ENCODE measurements at regions not wholly inside any gene's neighbourhood (a gene's known extent, or its start where the extent isn't known, plus 50 kb on each side); places are given as distances from the start of the nearest gene placed in this dataset.

- POLR2A ChIA-PET: no interaction called here
- H3K9me3 ChIP-seq: no peaks in the 10 kb centered on the region
- H3K4me1 ChIP-seq (ENCODE audit: control insufficient read depth in 1 of 2, extremely low read depth in 1 of 2, insufficient read depth in 2 of 2, low read length in 2 of 2): no peaks in the 10 kb centered on the region
- Mint-ChIP-seq H3K4me3 (no peak overlapping the region), H3K27ac (no peak overlapping the region), H3K36me3 (no peaks in the 10 kb centered on the region), H3K9me3 (peaks cover 4 to 10% (median 4%) of the 10 kb centered on the region in 3 donors), H3K27me3 (no peaks in the 10 kb centered on the region), H3K4me1 (no peaks in the 10 kb centered on the region)
- CTCF ChIA-PET: no interaction called here
- no peak overlapping the region for H3K4me3 ChIP-seq (ENCODE audit: control insufficient read depth in 1 of 2, extremely low read depth in 1 of 2, low read length in 1 of 2)
- 70% methylated on average over 4 of the region's 5 CpGs for WGBS (ENCODE audit: insufficient coverage)
- no peaks in the 10 kb centered on the region for H3K36me3 ChIP-seq (ENCODE audit: control insufficient read depth in 2 of 2, extremely low read depth in 1 of 2, insufficient read depth in 1 of 2, low read length in 1 of 2)
- no peak overlapping the region for H3K27ac ChIP-seq (ENCODE audit: low read length)
- DNase-seq: no peak
- ATAC-seq (replicated peaks in 1 of 4): no peak
- H3K27me3 ChIP-seq (replicated peaks in 1 of 2; ENCODE audit: control insufficient read depth in 2 of 2, extremely low read depth in 1 of 2, insufficient read depth in 2 of 2, low read length in 1 of 2): no peaks in the 10 kb centered on the region
These were observed 397.7 kb downstream of the AASDHPPT start for GRCh38 chr11:106475181-106475580.

DNA sequence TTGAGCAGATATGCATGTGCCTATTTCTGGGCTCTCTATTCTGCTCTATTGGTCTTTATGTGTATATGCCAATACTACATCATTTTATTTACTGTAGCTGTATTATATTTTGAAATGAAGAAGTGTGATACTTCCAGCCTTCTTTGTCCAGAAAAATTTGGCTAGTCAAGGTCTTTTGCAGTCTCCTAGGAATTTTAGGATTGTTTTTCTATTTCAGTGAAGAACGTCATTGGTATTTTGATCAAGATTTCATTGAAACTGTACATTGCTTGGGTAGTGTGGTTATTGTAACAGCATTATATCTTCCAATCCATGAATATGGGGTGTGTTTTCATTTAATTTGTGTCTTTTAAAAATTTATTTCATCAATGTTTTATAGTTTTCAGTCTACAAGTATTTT, 400.3 kb downstream of the AASDHPPT start:
- no peaks in the 10 kb centered on the region for H3K36me3 ChIP-seq (ENCODE audit: control insufficient read depth in 2 of 2, extremely low read depth in 1 of 2, insufficient read depth in 1 of 2, low read length in 1 of 2)
- H3K36me3 Mint-ChIP-seq: no peaks in the 10 kb centered on the region
- no CpG with 5 or more reads among the region's 1 CpG for WGBS (ENCODE audit: insufficient coverage)
- ChIA-PET POLR2A (no interaction called here), CTCF (no interaction called here)
- no peak overlapping the region for H3K4me3 Mint-ChIP-seq
- no peaks in the 10 kb centered on the region for H3K4me1 ChIP-seq (ENCODE audit: control insufficient read depth in 1 of 2, extremely low read depth in 1 of 2, insufficient read depth in 2 of 2, low read length in 2 of 2)
- H3K4me1 Mint-ChIP-seq: no peaks in the 10 kb centered on the region
- H3K4me3 ChIP-seq (ENCODE audit: control insufficient read depth in 1 of 2, extremely low read depth in 1 of 2, low read length in 1 of 2): no peak overlapping the region
- no peaks in the 10 kb centered on the region for H3K27me3 Mint-ChIP-seq
- peaks cover 4 to 10% (median 4%) of the 10 kb centered on the region in 3 donors for H3K9me3 Mint-ChIP-seq
- no peaks in the 10 kb centered on the region for H3K27me3 ChIP-seq (replicated peaks in 1 of 2; ENCODE audit: control insufficient read depth in 2 of 2, extremely low read depth in 1 of 2, insufficient read depth in 2 of 2, low read length in 1 of 2)
- no peak overlapping the region for H3K27ac Mint-ChIP-seq
- no peaks in the 10 kb centered on the region for H3K9me3 ChIP-seq
- no peak overlapping the region for H3K27ac ChIP-seq (ENCODE audit: low read length)
- ATAC-seq (replicated peaks in 1 of 4) (no peak), DNase-seq (no peak)

DNA sequence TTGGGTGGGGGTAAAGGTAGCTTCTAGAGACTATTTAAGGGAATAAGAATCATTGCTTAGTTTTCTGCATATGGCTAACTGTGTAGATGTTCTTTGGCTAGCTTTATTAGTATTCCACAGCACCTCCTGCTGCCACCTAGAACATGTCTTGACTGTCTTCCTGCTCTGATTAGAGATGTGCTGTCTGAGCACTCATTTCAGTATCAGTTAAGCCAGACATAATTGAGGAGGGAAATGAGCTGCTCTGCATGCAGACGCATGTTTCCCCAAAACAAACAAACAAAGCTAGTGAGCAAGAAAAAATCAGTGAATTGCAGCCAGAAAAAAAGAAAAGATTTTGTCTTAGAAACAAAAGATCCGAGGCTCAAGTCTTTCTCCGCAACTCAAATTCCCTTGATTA, 402.2 kb downstream of the AASDHPPT start:
- CTCF ChIA-PET: no interaction called here
- Mint-ChIP-seq H3K9me3 (peaks cover 4 to 5% (median 4%) of the 10 kb centered on the region in 3 donors), H3K27me3 (no peaks in the 10 kb centered on the region), H3K27ac (no peak overlapping the region), H3K4me1 (no peaks in the 10 kb centered on the region), H3K4me3 (no peak overlapping the region), H3K36me3 (no peaks in the 10 kb centered on the region)
- ATAC-seq (replicated peaks in 1 of 4): no peak
- no peak overlapping the region for H3K4me3 ChIP-seq (ENCODE audit: control insufficient read depth in 1 of 2, extremely low read depth in 1 of 2, low read length in 1 of 2)
- DNase-seq: no peak
- no peaks in the 10 kb centered on the region for H3K27me3 ChIP-seq (replicated peaks in 1 of 2; ENCODE audit: control insufficient read depth in 2 of 2, extremely low read depth in 1 of 2, insufficient read depth in 2 of 2, low read length in 1 of 2)
- WGBS (ENCODE audit: insufficient coverage): 80% methylated on average over 1 of the region's 3 CpGs
- H3K27ac ChIP-seq (ENCODE audit: low read length): no peak overlapping the region
- H3K4me1 ChIP-seq (ENCODE audit: control insufficient read depth in 1 of 2, extremely low read depth in 1 of 2, insufficient read depth in 2 of 2, low read length in 2 of 2): no peaks in the 10 kb centered on the region
- H3K36me3 ChIP-seq (ENCODE audit: control insufficient read depth in 2 of 2, extremely low read depth in 1 of 2, insufficient read depth in 1 of 2, low read length in 1 of 2): no peaks in the 10 kb centered on the region
- POLR2A ChIA-PET: no interaction called here
- H3K9me3 ChIP-seq: no peaks in the 10 kb centered on the region

DNA sequence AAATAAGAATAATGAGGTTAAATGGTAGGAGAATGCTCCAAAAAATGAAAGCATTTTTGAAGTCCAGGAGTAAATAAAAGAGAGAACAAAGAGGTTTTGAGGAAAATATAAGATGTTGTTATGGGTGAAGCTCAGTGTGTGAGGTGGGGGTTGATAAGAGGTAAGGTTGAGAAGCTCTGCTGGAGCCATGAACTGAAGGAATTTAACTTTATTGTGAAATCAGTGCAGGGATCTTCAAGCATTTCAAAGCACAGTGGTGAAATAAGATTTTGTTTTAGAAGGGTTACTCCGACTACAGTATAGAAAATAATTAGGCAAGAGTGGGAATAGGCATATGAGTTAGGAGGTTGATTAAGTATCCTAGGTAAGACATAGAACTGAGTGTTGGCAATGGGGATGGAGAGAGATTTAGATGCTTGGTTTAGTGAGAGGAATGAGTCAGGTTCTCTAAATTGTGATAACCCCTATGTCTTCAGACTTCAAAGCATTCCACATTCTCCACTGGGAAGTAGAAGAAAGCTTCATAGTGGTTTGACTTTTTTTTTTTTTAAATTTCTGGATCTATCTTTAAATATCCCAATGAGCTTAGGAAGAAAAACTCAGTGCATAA, 403.2 kb downstream of the AASDHPPT start:
- Histone ChIP-seq H3K27ac (ENCODE audit: low read length) (no peak overlapping the region), H3K27me3 (replicated peaks in 1 of 2; ENCODE audit: control insufficient read depth in 2 of 2, extremely low read depth in 1 of 2, insufficient read depth in 2 of 2, low read length in 1 of 2) (no peaks in the 10 kb centered on the region), H3K9me3 (no peaks in the 10 kb centered on the region), H3K4me3 (ENCODE audit: control insufficient read depth in 1 of 2, extremely low read depth in 1 of 2, low read length in 1 of 2) (no peak overlapping the region), H3K36me3 (ENCODE audit: control insufficient read depth in 2 of 2, extremely low read depth in 1 of 2, insufficient read depth in 1 of 2, low read length in 1 of 2) (no peaks in the 10 kb centered on the region), H3K4me1 (ENCODE audit: control insufficient read depth in 1 of 2, extremely low read depth in 1 of 2, insufficient read depth in 2 of 2, low read length in 2 of 2) (no peaks in the 10 kb centered on the region)
- H3K36me3 Mint-ChIP-seq: no peaks in the 10 kb centered on the region
- DNase-seq (no peak), ATAC-seq (replicated peaks in 1 of 4) (no peak)
- H3K9me3 Mint-ChIP-seq: peaks cover 3 to 4% (median 4%) of the 10 kb centered on the region in 3 donors
- POLR2A ChIA-PET: no interaction called here
- CTCF ChIA-PET: no interaction called here
- no peaks in the 10 kb centered on the region for H3K27me3 Mint-ChIP-seq
- no peak overlapping the region for H3K27ac Mint-ChIP-seq
- H3K4me1 Mint-ChIP-seq: no peaks in the 10 kb centered on the region
- no peak overlapping the region for H3K4me3 Mint-ChIP-seq
- 50% methylated on average over 1 of the region's 1 CpG for WGBS (ENCODE audit: insufficient coverage)

DNA sequence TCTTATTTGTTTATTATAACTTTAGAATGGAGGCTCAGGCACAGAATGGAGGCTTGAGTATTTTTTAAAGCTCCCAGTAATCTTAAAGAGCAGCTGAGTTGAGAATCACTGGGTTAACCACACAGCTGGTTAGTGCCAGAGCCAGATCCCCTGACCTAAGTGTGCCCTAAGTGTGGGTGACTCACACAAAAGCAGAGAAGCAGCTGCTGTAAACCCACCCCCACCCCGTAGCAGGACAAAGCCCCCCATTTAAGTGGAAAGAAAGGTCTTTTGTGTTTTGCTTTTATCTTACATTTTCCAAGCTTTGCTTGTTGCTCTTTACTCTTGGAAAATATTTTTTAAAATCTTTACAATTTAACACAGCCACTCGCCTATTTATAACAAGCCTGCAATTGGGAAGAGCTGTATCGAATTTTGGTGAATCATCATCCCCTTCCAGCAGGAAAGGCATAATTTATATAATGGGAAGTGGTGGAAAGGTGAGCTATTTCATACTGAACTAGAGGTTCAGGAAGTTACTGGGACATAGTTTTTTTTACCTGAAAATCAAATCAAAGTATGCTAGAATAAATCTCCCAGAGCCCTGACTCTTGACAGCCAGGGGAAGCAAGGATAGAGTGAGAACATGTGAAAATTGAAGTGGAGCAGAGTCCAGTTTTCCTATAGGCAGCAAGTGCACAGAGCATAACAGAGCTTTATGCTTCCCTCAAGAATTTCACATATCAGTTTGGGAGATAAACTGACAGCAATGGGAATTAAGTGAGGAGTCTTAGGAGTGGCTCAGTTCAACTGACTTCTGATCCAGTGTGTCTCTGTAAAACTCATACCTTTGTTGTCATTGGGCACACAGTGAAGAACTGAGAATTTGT, 405.7 kb downstream of the AASDHPPT start:
- POLR2A ChIA-PET: no interaction called here
- Mint-ChIP-seq H3K27ac (no peak overlapping the region), H3K36me3 (no peaks in the 10 kb centered on the region), H3K4me1 (no peaks in the 10 kb centered on the region), H3K4me3 (no peak overlapping the region), H3K27me3 (no peaks in the 10 kb centered on the region), H3K9me3 (peaks cover 0 to 3% (median under 1%) of the 10 kb centered on the region in 3 donors)
- no peaks in the 10 kb centered on the region for H3K9me3 ChIP-seq
- no peaks in the 10 kb centered on the region for H3K4me1 ChIP-seq (ENCODE audit: control insufficient read depth in 1 of 2, extremely low read depth in 1 of 2, insufficient read depth in 2 of 2, low read length in 2 of 2)
- no peaks in the 10 kb centered on the region for H3K27me3 ChIP-seq (replicated peaks in 1 of 2; ENCODE audit: control insufficient read depth in 2 of 2, extremely low read depth in 1 of 2, insufficient read depth in 2 of 2, low read length in 1 of 2)
- CTCF ChIA-PET: no interaction called here
- no peak overlapping the region for H3K27ac ChIP-seq (ENCODE audit: low read length)
- H3K36me3 ChIP-seq (ENCODE audit: control insufficient read depth in 2 of 2, extremely low read depth in 1 of 2, insufficient read depth in 1 of 2, low read length in 1 of 2): no peaks in the 10 kb centered on the region
- H3K4me3 ChIP-seq (ENCODE audit: control insufficient read depth in 1 of 2, extremely low read depth in 1 of 2, low read length in 1 of 2): no peak overlapping the region
- no peak for ATAC-seq (replicated peaks in 1 of 4)
- no CpG with 5 or more reads among the region's 3 CpGs for WGBS (ENCODE audit: insufficient coverage)
- no peak for DNase-seq

- Mint-ChIP-seq H3K27ac (no peak overlapping the region), H3K36me3 (no peaks in the 10 kb centered on the region), H3K27me3 (no peaks in the 10 kb centered on the region), H3K9me3 (peaks cover 6 to 7% (median 7%) of the 10 kb centered on the region in 3 donors), H3K4me3 (no peak overlapping the region), H3K4me1 (no peaks in the 10 kb centered on the region)
- Histone ChIP-seq H3K4me3 (ENCODE audit: control insufficient read depth in 1 of 2, extremely low read depth in 1 of 2, low read length in 1 of 2) (no peak overlapping the region), H3K36me3 (ENCODE audit: control insufficient read depth in 2 of 2, extremely low read depth in 1 of 2, insufficient read depth in 1 of 2, low read length in 1 of 2) (no peaks in the 10 kb centered on the region), H3K9me3 (no peaks in the 10 kb centered on the region), H3K4me1 (ENCODE audit: control insufficient read depth in 1 of 2, extremely low read depth in 1 of 2, insufficient read depth in 2 of 2, low read length in 2 of 2) (no peaks in the 10 kb centered on the region), H3K27me3 (replicated peaks in 1 of 2; ENCODE audit: control insufficient read depth in 2 of 2, extremely low read depth in 1 of 2, insufficient read depth in 2 of 2, low read length in 1 of 2) (no peaks in the 10 kb centered on the region), H3K27ac (ENCODE audit: low read length) (no peak overlapping the region)
- DNase-seq (no peak), ATAC-seq (replicated peaks in 1 of 4) (no peak)
- ChIA-PET CTCF (no interaction called here), POLR2A (no interaction called here)
These were observed 414.3 kb downstream of the AASDHPPT start for GRCh38 chr11:106491751-106492150.

Data from T-cell (primary cell).